NCI-H446 (cell line): ENCODE measurements at regions not wholly inside any gene's neighbourhood (a gene's known extent, or its start where the extent isn't known, plus 50 kb on each side); places are given as distances from the start of the nearest gene placed in this dataset.

ENCODE experiments used
- DNase-seq, 2 experiments: peaks; one replicate each; lab custom pipeline; 2025; lab: John Stamatoyannopoulos, UW

GRCh38 chr4:179441596-179441995 lies 1999.4 kb upstream of the AGA start:
- no peak for DNase-seq

GRCh38 chr4:179447308-179447707 lies 2005.1 kb upstream of the AGA start:
- no peak for DNase-seq

- no peak for DNase-seq
Measured at GRCh38 chr4:179465131-179465797, 2023.0 kb upstream of the AGA start.

GRCh38 chr4:179467878-179468277 lies 2025.6 kb upstream of the AGA start:
- DNase-seq = no peak

GRCh38 chr4:179472164-179472563 lies 2029.9 kb upstream of the AGA start:
- no peak for DNase-seq

GRCh38 chr4:179478608-179479007 lies 2036.4 kb upstream of the AGA start:
- DNase-seq = no peak

- DNase-seq = no peak
Measured at GRCh38 chr4:179485781-179486180, 2043.5 kb upstream of the AGA start.

- DNase-seq = no peak
Measured at GRCh38 chr4:179486570-179487335, 2044.5 kb upstream of the AGA start.

- no peak for DNase-seq
Measured at GRCh38 chr4:179492260-179493080, 2050.2 kb upstream of the AGA start.

GRCh38 chr4:179503976-179504375 lies 2061.7 kb upstream of the AGA start:
- DNase-seq = no peak

GRCh38 chr4:179509489-179509888 lies 2067.3 kb upstream of the AGA start:
- DNase-seq = no peak

- DNase-seq = no peak
Measured at GRCh38 chr4:179521952-179522351, 2079.7 kb upstream of the AGA start.

- DNase-seq = no peak
Measured at GRCh38 chr4:179530958-179531357, 2088.7 kb upstream of the AGA start.

GRCh38 chr4:179536694-179537093 lies 2094.5 kb upstream of the AGA start:
- no peak for DNase-seq

GRCh38 chr4:179539641-179540040 lies 2097.4 kb upstream of the AGA start:
- no peak for DNase-seq

- no peak for DNase-seq
Measured at GRCh38 chr4:179543771-179544170, 2101.5 kb upstream of the AGA start.

- no peak for DNase-seq
Measured at GRCh38 chr4:179544496-179544895, 2102.3 kb upstream of the AGA start.

GRCh38 chr4:179552131-179552530 lies 2109.9 kb upstream of the AGA start:
- no peak for DNase-seq

- DNase-seq = no peak
Measured at GRCh38 chr4:179563741-179564140, 2121.5 kb upstream of the AGA start.

GRCh38 chr4:179569549-179569948 lies 2127.3 kb upstream of the AGA start:
- no peak for DNase-seq

- DNase-seq = no peak
Measured at GRCh38 chr4:179582164-179582905, 2140.1 kb upstream of the AGA start.

GRCh38 chr4:179583221-179583620 lies 2141.0 kb upstream of the AGA start:
- DNase-seq = no peak
